IMR-90 (cell line): ENCODE measurements at regions not wholly inside any gene's neighbourhood (a gene's known extent, or its start where the extent isn't known, plus 50 kb on each side); places are given as distances from the start of the nearest gene placed in this dataset.

Experiments used
- ATAC-seq: fragments of 200-7000 bp; cut with Tn5 transposase; 2 replicates; pipeline ENCODE4 v1.9.1; 2020; ENCODE audit warnings: low read depth, mild to moderate bottlenecking, moderate library complexity
- BruUV-seq: library from RNA; stranded (reverse); fragments of 400-500 nt; replicated peaks from 2 replicates; lab custom pipeline; 2021; lab: Mats Ljungman, UMichigan
- CTCF ChIA-PET: fragments of 300-600 bp; formaldehyde crosslinking; extraction: SDS; loops from one replicate; lab custom pipeline; 2021; ENCODE audit warnings: antibody characterized with exemption; lab: Yijun Ruan, JAX
- POLR2A ChIA-PET: fragments of 300-600 bp; sonication (Branson Sonifier 250); formaldehyde crosslinking; loops from one replicate; lab custom pipeline; 2022; ENCODE audit warnings: antibody characterized with exemption; ENCODE audit not compliant: unreplicated experiment; lab: Charles Lee
- DNase-seq: peaks from one replicate; pipeline ENCODE4 v3.0.0; 2013
- H2AFZ ChIP-seq: replicated peaks from 2 replicates; pipeline ENCODE3; 2013; ENCODE audit warnings: low read length, mild to moderate bottlenecking; ENCODE audit not compliant: poor library complexity
- H2AK5ac ChIP-seq: 2 replicates; pipeline ENCODE4 v1.6.1; 2013; ENCODE audit warnings: low read depth, low read length, inconsistent platforms
- H2AK9ac ChIP-seq: replicated peaks from 2 replicates; pipeline ENCODE3; 2013; ENCODE audit warnings: mild to moderate bottlenecking, low read depth, low read length, moderate library complexity; ENCODE audit not compliant: poor library complexity
- H2BK120ac ChIP-seq: 2 replicates; pipeline ENCODE4 v1.6.1; 2013; ENCODE audit warnings: low read depth, low read length, inconsistent platforms
- H2BK15ac ChIP-seq: 3 replicates; pipeline ENCODE4 v1.6.1; 2013; ENCODE audit warnings: low read depth, low read length, inconsistent platforms
- H2BK20ac ChIP-seq: 2 replicates; pipeline ENCODE4 v1.6.1; 2013; ENCODE audit warnings: low read depth, mild to moderate bottlenecking, inconsistent platforms, low read length, moderate library complexity
- H2BK5ac ChIP-seq: 2 replicates; pipeline ENCODE4 v1.6.1; 2013; ENCODE audit warnings: mild to moderate bottlenecking, low read depth, low read length, inconsistent platforms; ENCODE audit not compliant: poor library complexity, severe bottlenecking
- H3K14ac ChIP-seq: replicated peaks from 2 replicates; pipeline ENCODE4 v1.6.1; 2013; ENCODE audit warnings: low read depth, low read length, inconsistent platforms
- H3K18ac ChIP-seq: 2 replicates; pipeline ENCODE4 v1.6.1; 2013; ENCODE audit warnings: low read depth, low read length, control low read depth
- H3K23ac ChIP-seq: 2 replicates; pipeline ENCODE4 v1.6.1; 2013; ENCODE audit warnings: low read depth, low read length, inconsistent platforms
- H3K27ac ChIP-seq: 2 replicates; pipeline ENCODE4 v1.5.1; 2013; ENCODE audit warnings: mild to moderate bottlenecking, control low read depth, low read length; ENCODE audit not compliant: insufficient read depth
- H3K27me3 ChIP-seq: 2 replicates; pipeline ENCODE4 v1.6.1; 2013; ENCODE audit warnings: low read length; ENCODE audit not compliant: control insufficient read depth, insufficient read depth
- H3K36me3 ChIP-seq: 2 replicates; pipeline ENCODE4 v1.6.1; 2013; ENCODE audit warnings: low read length, mixed read lengths; ENCODE audit not compliant: control insufficient read depth, insufficient read depth
- H3K4ac ChIP-seq: 2 replicates; pipeline ENCODE4 v1.6.1; 2013; ENCODE audit warnings: low read depth, low read length, inconsistent platforms
- H3K4me1 ChIP-seq: 2 replicates; pipeline ENCODE4 v1.6.1; 2013; ENCODE audit warnings: low read length, mixed read lengths; ENCODE audit not compliant: control insufficient read depth, insufficient read depth
- H3K4me2 ChIP-seq: 2 replicates; pipeline ENCODE4 v1.6.1; 2013; ENCODE audit warnings: low read depth, mild to moderate bottlenecking, control low read depth, low read length, moderate library complexity
- H3K4me3 ChIP-seq: 2 replicates; pipeline ENCODE4 v1.5.1; 2013; ENCODE audit warnings: low read depth, mild to moderate bottlenecking, control low read depth, low read length, moderate library complexity; ENCODE audit not compliant: insufficient read depth
- H3K56ac ChIP-seq: 2 replicates; pipeline ENCODE4 v1.6.1; 2013; ENCODE audit warnings: low read length, inconsistent platforms; ENCODE audit not compliant: insufficient read depth; ENCODE audit errors: extremely low read depth
- H3K79me1 ChIP-seq, 2 experiments: 2 replicates each; pipeline ENCODE4 v1.6.1; 2013; ENCODE audit warnings: low read length in 2 of 2, inconsistent platforms in 1 of 2, low read depth in 1 of 2
- H3K9ac ChIP-seq: 2 replicates; pipeline ENCODE4 v1.6.1; 2013; ENCODE audit warnings: low read depth, low read length, control low read depth
- H3K9me1 ChIP-seq: 2 replicates; pipeline ENCODE4 v1.6.1; 2013; ENCODE audit warnings: low read length, inconsistent platforms; ENCODE audit not compliant: insufficient read depth
- H3K9me3 ChIP-seq: 2 replicates; pipeline ENCODE4 v1.6.1; 2013; ENCODE audit warnings: low read length; ENCODE audit not compliant: control insufficient read depth, insufficient read depth
- H4K20me1 ChIP-seq: 2 replicates; pipeline ENCODE4 v1.6.1; 2013; ENCODE audit warnings: low read length, inconsistent platforms; ENCODE audit not compliant: insufficient read depth
- H4K5ac ChIP-seq: 2 replicates; pipeline ENCODE4 v1.6.1; 2013; ENCODE audit warnings: mild to moderate bottlenecking, low read depth, low read length, control low read depth
- H4K8ac ChIP-seq, 2 experiments: 2 replicates each; pipeline ENCODE4 v1.6.1; 2013; ENCODE audit warnings: low read depth in 2 of 2, low read length in 2 of 2, control low read depth in 1 of 2, inconsistent platforms in 1 of 2
- H4K91ac ChIP-seq: 2 replicates; pipeline ENCODE4 v1.6.1; 2013; ENCODE audit warnings: low read depth, low read length, inconsistent platforms; ENCODE audit not compliant: insufficient read depth
- BHLHE40 ChIP-seq: fragments of 150-350 bp; IDR thresholded peaks from 2 replicates; pipeline ENCODE4 v1.6.1; 2016; ENCODE audit warnings: mild to moderate bottlenecking, low read depth, low read length
- CEBPB ChIP-seq: IDR thresholded peaks from 2 replicates; pipeline ENCODE4 v1.6.1; 2012; ENCODE audit warnings: low read depth, low read length, improper control_type of control experiment
- CHD1 ChIP-seq: IDR thresholded peaks from 2 replicates; pipeline ENCODE4 v1.6.1; 2012; ENCODE audit warnings: low read depth, low read length, improper control_type of control experiment
- CTCF ChIP-seq: conservative IDR thresholded peaks from 2 replicates; pipeline ENCODE4 v1.5.1; 2012; ENCODE audit warnings: mild to moderate bottlenecking, low read depth, low read length, improper control_type of control experiment
- ELK1 ChIP-seq: fragments of 150-350 bp; IDR thresholded peaks from 2 replicates; pipeline ENCODE4 v1.6.1; 2016; ENCODE audit warnings: low read depth, mild to moderate bottlenecking, low read length, moderate library complexity, borderline replicate concordance
- FOS ChIP-seq: fragments of 150-350 bp; IDR thresholded peaks from 2 replicates; pipeline ENCODE4 v1.6.1; 2016; ENCODE audit warnings: low read depth, low read length
- MAFK ChIP-seq: IDR thresholded peaks from 2 replicates; pipeline ENCODE4 v1.6.1; 2012; ENCODE audit warnings: low read depth, low read length, improper control_type of control experiment
- MAZ ChIP-seq: IDR thresholded peaks from 2 replicates; pipeline ENCODE4 v1.6.1; 2012; ENCODE audit warnings: low read depth, mild to moderate bottlenecking, low read length, improper control_type of control experiment, moderate library complexity, borderline replicate concordance
- MXI1 ChIP-seq: IDR thresholded peaks from 2 replicates; pipeline ENCODE4 v1.6.1; 2012; ENCODE audit warnings: low read depth, mild to moderate bottlenecking, low read length, moderate library complexity, borderline replicate concordance
- NFE2L2 ChIP-seq: fragments of 150-350 bp; IDR thresholded peaks from 2 replicates; pipeline ENCODE4 v1.6.1; 2016; ENCODE audit warnings: low read depth, mild to moderate bottlenecking, low read length
- POLR2A ChIP-seq: IDR thresholded peaks from 2 replicates; pipeline ENCODE4 v1.6.1; 2012; ENCODE audit warnings: mild to moderate bottlenecking, low read depth, low read length
- RAD21 ChIP-seq: IDR thresholded peaks from 2 replicates; pipeline ENCODE4 v1.6.1; 2012; ENCODE audit warnings: low read length, improper control_type of control experiment
- RCOR1 ChIP-seq: IDR thresholded peaks from 2 replicates; pipeline ENCODE4 v1.6.1; 2012; ENCODE audit warnings: mild to moderate bottlenecking, low read length, improper control_type of control experiment; ENCODE audit not compliant: insufficient replicate concordance
- RFX5 ChIP-seq: IDR thresholded peaks from 2 replicates; pipeline ENCODE4 v1.8.0; 2012; ENCODE audit warnings: low read depth, mild to moderate bottlenecking, low read length, moderate library complexity
- SMC3 ChIP-seq: fragments of 150-350 bp; IDR thresholded peaks from 2 replicates; pipeline ENCODE4 v1.6.1; 2016; ENCODE audit warnings: low read depth, mild to moderate bottlenecking, antibody characterized with exemption, low read length, moderate library complexity
- USF2 ChIP-seq: fragments of 150-350 bp; IDR thresholded peaks from 2 replicates; pipeline ENCODE4 v1.6.1; 2017; ENCODE audit warnings: mild to moderate bottlenecking, antibody characterized with exemption, low read length, low read depth
- WGBS, 2 experiments: methylation state at CpG; one replicate each; pipeline versions ENCODE4 v1.1.5 to v1.1.7; 2013; ENCODE audit warnings: missing lambda C conversion rate in 2 of 2; ENCODE audit not compliant: insufficient read length in 1 of 2; ENCODE audit errors: extremely low coverage in 2 of 2; 5-methylcytosine and 5-hydroxymethylcytosine counted together
- dilution Hi-C: fragments of 300-500 bp; cut with HindIII; formaldehyde crosslinking; loops from one replicate; pipeline ENCODE4 v1.14.3; 2018; ENCODE audit warnings: low sequenced_read_pairs; ENCODE audit not compliant: unreplicated experiment
- in situ Hi-C: fragments of 300-500 bp; cut with MboI; formaldehyde crosslinking; loops from 3 replicates; pipeline ENCODE4 v1.14.3; 2019; ENCODE audit warnings: low sequenced_read_pairs, inconsistent platforms, mixed read lengths
- intact Hi-C: fragments of 100-400 bp; cut with micrococcal nuclease; formaldehyde crosslinking; loops from 2 replicates; pipeline ENCODE4 v1.10.0; 2022

GRCh38 chr13:28545583-28546333 is 50.8 kb upstream of the FLT1 start:
- Histone ChIP-seq H3K4ac (no peak overlapping the region), H4K91ac (no peak overlapping the region), H2BK120ac (0 out of 2 replicates have a peak overlapping the region, but pooled peaks have one; percentile 32), H4K20me1 (no peaks in the 10 kb centered on the region), H3K27me3 (no peaks in the 10 kb centered on the region), H2AK5ac (peak overlapping the region; percentile 46; the same call in 1 of the 2 replicates), H3K18ac (no peak overlapping the region), H3K4me2 (no peak overlapping the region), H3K56ac (no peak overlapping the region), H3K79me1 (no peaks in the 10 kb centered on the region), H3K23ac (no peak overlapping the region), H2BK15ac (no peak overlapping the region), H2BK5ac (no peak overlapping the region), H3K4me3 (no peak overlapping the region), H3K9ac (no peak overlapping the region), H3K36me3 (no peaks in the 10 kb centered on the region), H3K9me1 (peaks cover 4% of the 10 kb centered on the region; the same call in 1 of the 2 replicates), H2BK20ac (no peak overlapping the region), H4K8ac (no peak overlapping the region), H4K5ac (no peak overlapping the region), H3K9me3 (peaks cover 8% of the 10 kb centered on the region), H2AK9ac (no peak overlapping the region), H3K27ac (no peak overlapping the region), H3K14ac (no peak overlapping the region), H2AFZ (no peak overlapping the region), H3K4me1 (peaks cover under 1% of the 10 kb centered on the region; the same call in 1 of the 2 replicates)
- CTCF ChIA-PET = no interaction called here
- intact Hi-C loops (no loop called here), dilution Hi-C loops (no loop called here), in situ Hi-C loops (no loop called here)
- TF ChIP-seq SMC3 (no peak), MAZ (no peak), MXI1 (no peak), RFX5 (no peak), ELK1 (no peak), USF2 (no peak), CHD1 (no peak), BHLHE40 (no peak), NFE2L2 (no peak), POLR2A (no peak), RAD21 (no peak), MAFK (no peak), FOS (no peak), CEBPB (no peak), RCOR1 (no peak), CTCF (no peak)
- ATAC-seq = no peak
- POLR2A ChIA-PET = no interaction called here
- no TSS peak for BruUV-seq
- DNase-seq = no peak
- no CpG with 5 or more reads among the region's 5 CpGs for WGBS, 2 experiments
